SK-N-SH (cell line): ENCODE measurements at regions not wholly inside any gene's neighbourhood (a gene's known extent, or its start where the extent isn't known, plus 50 kb on each side); places are given as distances from the start of the nearest gene placed in this dataset.

Experiments
- CTCF ChIA-PET: fragments of 300-600, 350-600 bp; formaldehyde crosslinking; extraction: SDS; loops from one replicate; lab custom pipeline; 2021; lab: Yijun Ruan, JAX
- POLR2A ChIA-PET: fragments of 350-600 bp; sonication (Branson Sonifier 250); formaldehyde crosslinking; extraction: SDS; loops from one replicate; lab custom pipeline; 2020; ENCODE audit warnings: antibody characterized with exemption, inconsistent platforms; lab: Yijun Ruan, JAX
- DNase-seq: peaks from one replicate; pipeline ENCODE4 v3.0.0; 2012
- H2AFZ ChIP-seq: fragments of 200-600 bp; sonication (generic); 2 replicates; pipeline ENCODE4 v1.8.1; 2016; ENCODE audit warnings: antibody characterized with exemption, mild to moderate bottlenecking, low read depth
- H3F3A ChIP-seq: fragments of 200-600 bp; sonication (generic); replicated peaks from 2 replicates; pipeline ENCODE3; 2016; ENCODE audit warnings: antibody characterized with exemption, mild to moderate bottlenecking; ENCODE audit not compliant: insufficient read depth
- H3K27ac ChIP-seq, 2 experiments: fragments of 200-500 bp in 1 of 2; fragments of 200-600 bp in 1 of 2; sonication (Bioruptor generic) in 1 of 2; sonication (generic), shearing (Covaris generic) in 1 of 2; 2 replicates each; pipeline versions ENCODE4 v1.5.1 to v1.6.1; 2014 to 2016; ENCODE audit warnings: low read depth in 2 of 2, inconsistent platforms in 1 of 2, low read length in 1 of 2, mild to moderate bottlenecking in 1 of 2, mixed read lengths in 1 of 2
- H3K27me3 ChIP-seq: fragments of 200-600 bp; sonication (generic), shearing (Covaris generic); 2 replicates; pipeline ENCODE4 v1.6.1; 2016; ENCODE audit warnings: mixed run types; ENCODE audit not compliant: insufficient read depth
- H3K36me3 ChIP-seq, 2 experiments: fragments of 200-500 bp in 1 of 2; fragments of 200-600 bp in 1 of 2; sonication (Bioruptor generic) in 1 of 2; sonication (generic) in 1 of 2; replicated peaks in 1 of 2; 2 replicates each; pipeline versions ENCODE3 to v1.5.1; 2014 to 2016; ENCODE audit warnings: low read length in 1 of 2, mild to moderate bottlenecking in 1 of 2; ENCODE audit not compliant: insufficient read depth in 2 of 2, control insufficient read depth in 1 of 2
- H3K4me1 ChIP-seq, 2 experiments: fragments of 200-500 bp in 1 of 2; fragments of 200-600 bp in 1 of 2; sonication (Bioruptor generic) in 1 of 2; sonication (generic), shearing (Covaris generic) in 1 of 2; 2 replicates each; pipeline versions ENCODE4 v1.5.1 to v1.6.1; 2014 to 2016; ENCODE audit warnings: low read depth in 1 of 2, low read length in 1 of 2, mixed run types in 1 of 2; ENCODE audit not compliant: insufficient read depth in 2 of 2, control insufficient read depth in 1 of 2
- H3K4me2 ChIP-seq: fragments of 200-600 bp; sonication (generic), shearing (Covaris generic); 2 replicates; pipeline ENCODE4 v1.6.1; 2017; ENCODE audit warnings: mixed run types
- H3K4me3 ChIP-seq, 2 experiments: fragments of 200-500 bp in 1 of 2; fragments of 200-600 bp in 1 of 2; sonication (Bioruptor generic) in 1 of 2; sonication (generic), shearing (Covaris generic) in 1 of 2; 2 replicates each; pipeline versions ENCODE4 v1.5.1 to v1.8.1; 2014 to 2016; ENCODE audit warnings: low read depth in 2 of 2, inconsistent platforms in 1 of 2, low read length in 1 of 2, mild to moderate bottlenecking in 1 of 2, mixed read lengths in 1 of 2, moderate library complexity in 1 of 2
- H3K79me2 ChIP-seq: fragments of 200-600 bp; sonication (generic); 2 replicates; pipeline ENCODE4 v1.8.1; 2017; ENCODE audit warnings: mild to moderate bottlenecking; ENCODE audit not compliant: insufficient read depth
- H3K9ac ChIP-seq: fragments of 200-600 bp; sonication (generic); 2 replicates; pipeline ENCODE4 v1.6.1; 2017; ENCODE audit warnings: mixed run types
- H3K9me2 ChIP-seq: fragments of 200-600 bp; sonication (generic); 2 replicates; pipeline ENCODE4 v1.6.1; 2017; ENCODE audit warnings: mixed run types
- H3K9me3 ChIP-seq: fragments of 200-600 bp; sonication (generic); 2 replicates; pipeline ENCODE4 v1.6.1; 2017; ENCODE audit warnings: mixed run types, mild to moderate bottlenecking, moderate library complexity
- H4K20me1 ChIP-seq: fragments of 200-600 bp; sonication (generic); 2 replicates; pipeline ENCODE4 v1.6.1; 2017; ENCODE audit warnings: mild to moderate bottlenecking, mixed run types; ENCODE audit not compliant: insufficient read depth
- ELF1 ChIP-seq: IDR thresholded peaks from 2 replicates; pipeline ENCODE4 v1.4.0; 2012
- FOXJ3 ChIP-seq: sonication (generic); formaldehyde crosslinking; IDR thresholded peaks from 2 replicates; pipeline ENCODE4 v1.5.1; 2020; ENCODE audit warnings: mild to moderate bottlenecking, missing genetic modification reagents
- GABPA ChIP-seq: IDR thresholded peaks from 2 replicates; pipeline ENCODE4 v1.4.0; 2012; ENCODE audit warnings: low read depth, mild to moderate bottlenecking
- GATA2 ChIP-seq: sonication (generic); formaldehyde crosslinking; IDR thresholded peaks from 2 replicates; pipeline ENCODE4 v1.5.0; 2020; ENCODE audit warnings: mild to moderate bottlenecking, missing genetic modification reagents
- MEF2A ChIP-seq: IDR thresholded peaks from 2 replicates; pipeline ENCODE4 v1.4.0; 2012; ENCODE audit warnings: low read depth, borderline replicate concordance
- RAD21 ChIP-seq: IDR thresholded peaks from 2 replicates; pipeline ENCODE4 v1.6.1; 2012; ENCODE audit warnings: mild to moderate bottlenecking, low read length
- RCOR1 ChIP-seq: fragments of 150-350 bp; IDR thresholded peaks from 2 replicates; pipeline ENCODE4 v1.6.1; 2017; ENCODE audit warnings: antibody characterized with exemption, low read length
- RFX5 ChIP-seq: IDR thresholded peaks from 2 replicates; pipeline ENCODE4 v1.6.1; 2012; ENCODE audit warnings: mild to moderate bottlenecking, improper control_type of control experiment, low read length
- RXRA ChIP-seq: IDR thresholded peaks from 2 replicates; pipeline ENCODE4 v1.4.0; 2012; ENCODE audit warnings: low read depth, mild to moderate bottlenecking, borderline replicate concordance
- SIN3A ChIP-seq: IDR thresholded peaks from 2 replicates; pipeline ENCODE4 v1.6.1; 2012; ENCODE audit warnings: low read depth, mild to moderate bottlenecking, low read length, moderate library complexity, borderline replicate concordance
- SMC3 ChIP-seq: IDR thresholded peaks from 2 replicates; pipeline ENCODE4 v1.6.1; 2012; ENCODE audit warnings: low read depth, low read length, improper control_type of control experiment
- TAF1 ChIP-seq: IDR thresholded peaks from 2 replicates; pipeline ENCODE4 v1.6.1; 2012; ENCODE audit warnings: low read depth, mild to moderate bottlenecking, low read length, moderate library complexity, borderline replicate concordance
- TEAD4 ChIP-seq: IDR thresholded peaks from 2 replicates; pipeline ENCODE4 v1.4.0; 2012; ENCODE audit warnings: mild to moderate bottlenecking, borderline replicate concordance; ENCODE audit not compliant: insufficient read depth
- YY1 ChIP-seq: IDR thresholded peaks from 2 replicates; pipeline ENCODE4 v1.4.0; 2012; ENCODE audit warnings: low read depth, mild to moderate bottlenecking
- WGBS: methylation state at CpG from one replicate; pipeline ENCODE4 v1.1.6; 2017; ENCODE audit warnings: low lambda C conversion rate; 5-methylcytosine and 5-hydroxymethylcytosine counted together
- TF ChIP-seq, protein P1 (sequence below): IDR thresholded peaks from 2 replicates; pipeline ENCODE4 v1.6.1; 2012; ENCODE audit warnings: mild to moderate bottlenecking, low read depth, low read length, moderate library complexity
- TF ChIP-seq, protein P2 (sequence below): fragments of 150-350 bp; IDR thresholded peaks from 2 replicates; pipeline ENCODE4 v1.6.1; 2017; ENCODE audit warnings: antibody characterized with exemption, low read length, low read depth, borderline replicate concordance
- TF ChIP-seq, protein P3 (sequence below): fragments of 150-350 bp; IDR thresholded peaks from 2 replicates; pipeline ENCODE4 v1.6.1; 2016; ENCODE audit warnings: mild to moderate bottlenecking, low read depth, low read length
- TF ChIP-seq, protein P4 (sequence below): IDR thresholded peaks from 2 replicates; pipeline ENCODE4 v1.4.0; 2012; ENCODE audit warnings: low read depth, borderline replicate concordance
- TF ChIP-seq, protein P5 (sequence below): IDR thresholded peaks from 2 replicates; pipeline ENCODE4 v1.4.0; 2012; ENCODE audit warnings: low read depth, borderline replicate concordance

DNA sequence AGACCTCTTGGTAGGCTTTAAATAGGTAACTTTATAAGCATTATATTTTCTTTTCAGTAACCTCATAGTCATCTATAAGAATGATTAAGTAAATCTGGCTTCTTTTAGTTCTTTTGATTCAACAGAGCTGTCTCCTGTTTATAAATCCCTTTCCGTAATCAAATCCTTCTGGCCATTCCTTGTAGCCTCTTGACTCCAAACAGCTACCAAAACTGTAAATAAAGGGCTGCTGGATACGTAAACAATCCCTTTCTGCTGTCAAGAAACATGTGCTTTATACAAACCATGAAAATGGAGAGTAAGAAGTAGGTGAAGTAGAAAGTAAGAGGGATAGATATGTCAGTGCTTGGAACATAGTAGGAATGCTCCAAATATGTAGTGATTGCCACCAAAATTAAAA is 183.2 kb upstream of the CASK start:
- CTCF ChIA-PET, result interaction anchor here (0.7 kb wide), 1 partner anchor 19 kb away, joined by 3 read pairs; no protein-coding TSS in a partner anchor
- 11% methylated on average over 2 of the region's 2 CpGs for WGBS

More for the DNA sequence above, 183.2 kb upstream of the CASK start:
- Histone ChIP-seq H3K9ac (no peak overlapping the region), H3K9me3 (no peaks in the 10 kb centered on the region), H3F3A (no peaks in the 10 kb centered on the region), H2AFZ (no peak overlapping the region), H3K4me3 (no peak overlapping the region), H4K20me1 (no peaks in the 10 kb centered on the region), H3K27ac (no peak overlapping the region), H3K79me2 (no peaks in the 10 kb centered on the region), H3K27me3 (no peaks in the 10 kb centered on the region), H3K36me3 (no peaks in the 10 kb centered on the region), H3K4me1 (no peaks in the 10 kb centered on the region), H3K9me2 (no peaks in the 10 kb centered on the region), H3K4me2 (no peak overlapping the region)
- TF ChIP-seq RXRA (no peak), TAF1 (no peak), ELF1 (no peak), MEF2A (no peak), YY1 (no peak), SMC3 (no peak), FOXJ3 (no peak), GABPA (no peak), GATA2 (CRISPR knock-in tag) (no peak), RCOR1 (no peak), SIN3A (no peak), TEAD4 (no peak), RFX5 (no peak), RAD21 (no peak)
- TF ChIP-seq, protein P1, sequence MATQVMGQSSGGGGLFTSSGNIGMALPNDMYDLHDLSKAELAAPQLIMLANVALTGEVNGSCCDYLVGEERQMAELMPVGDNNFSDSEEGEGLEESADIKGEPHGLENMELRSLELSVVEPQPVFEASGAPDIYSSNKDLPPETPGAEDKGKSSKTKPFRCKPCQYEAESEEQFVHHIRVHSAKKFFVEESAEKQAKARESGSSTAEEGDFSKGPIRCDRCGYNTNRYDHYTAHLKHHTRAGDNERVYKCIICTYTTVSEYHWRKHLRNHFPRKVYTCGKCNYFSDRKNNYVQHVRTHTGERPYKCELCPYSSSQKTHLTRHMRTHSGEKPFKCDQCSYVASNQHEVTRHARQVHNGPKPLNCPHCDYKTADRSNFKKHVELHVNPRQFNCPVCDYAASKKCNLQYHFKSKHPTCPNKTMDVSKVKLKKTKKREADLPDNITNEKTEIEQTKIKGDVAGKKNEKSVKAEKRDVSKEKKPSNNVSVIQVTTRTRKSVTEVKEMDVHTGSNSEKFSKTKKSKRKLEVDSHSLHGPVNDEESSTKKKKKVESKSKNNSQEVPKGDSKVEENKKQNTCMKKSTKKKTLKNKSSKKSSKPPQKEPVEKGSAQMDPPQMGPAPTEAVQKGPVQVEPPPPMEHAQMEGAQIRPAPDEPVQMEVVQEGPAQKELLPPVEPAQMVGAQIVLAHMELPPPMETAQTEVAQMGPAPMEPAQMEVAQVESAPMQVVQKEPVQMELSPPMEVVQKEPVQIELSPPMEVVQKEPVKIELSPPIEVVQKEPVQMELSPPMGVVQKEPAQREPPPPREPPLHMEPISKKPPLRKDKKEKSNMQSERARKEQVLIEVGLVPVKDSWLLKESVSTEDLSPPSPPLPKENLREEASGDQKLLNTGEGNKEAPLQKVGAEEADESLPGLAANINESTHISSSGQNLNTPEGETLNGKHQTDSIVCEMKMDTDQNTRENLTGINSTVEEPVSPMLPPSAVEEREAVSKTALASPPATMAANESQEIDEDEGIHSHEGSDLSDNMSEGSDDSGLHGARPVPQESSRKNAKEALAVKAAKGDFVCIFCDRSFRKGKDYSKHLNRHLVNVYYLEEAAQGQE, result no peak
- TF ChIP-seq, protein P2, sequence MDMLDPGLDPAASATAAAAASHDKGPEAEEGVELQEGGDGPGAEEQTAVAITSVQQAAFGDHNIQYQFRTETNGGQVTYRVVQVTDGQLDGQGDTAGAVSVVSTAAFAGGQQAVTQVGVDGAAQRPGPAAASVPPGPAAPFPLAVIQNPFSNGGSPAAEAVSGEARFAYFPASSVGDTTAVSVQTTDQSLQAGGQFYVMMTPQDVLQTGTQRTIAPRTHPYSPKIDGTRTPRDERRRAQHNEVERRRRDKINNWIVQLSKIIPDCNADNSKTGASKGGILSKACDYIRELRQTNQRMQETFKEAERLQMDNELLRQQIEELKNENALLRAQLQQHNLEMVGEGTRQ, result no peak
- TF ChIP-seq, protein P3, sequence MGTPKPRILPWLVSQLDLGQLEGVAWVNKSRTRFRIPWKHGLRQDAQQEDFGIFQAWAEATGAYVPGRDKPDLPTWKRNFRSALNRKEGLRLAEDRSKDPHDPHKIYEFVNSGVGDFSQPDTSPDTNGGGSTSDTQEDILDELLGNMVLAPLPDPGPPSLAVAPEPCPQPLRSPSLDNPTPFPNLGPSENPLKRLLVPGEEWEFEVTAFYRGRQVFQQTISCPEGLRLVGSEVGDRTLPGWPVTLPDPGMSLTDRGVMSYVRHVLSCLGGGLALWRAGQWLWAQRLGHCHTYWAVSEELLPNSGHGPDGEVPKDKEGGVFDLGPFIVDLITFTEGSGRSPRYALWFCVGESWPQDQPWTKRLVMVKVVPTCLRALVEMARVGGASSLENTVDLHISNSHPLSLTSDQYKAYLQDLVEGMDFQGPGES, result no peak
- TF ChIP-seq, protein P4, sequence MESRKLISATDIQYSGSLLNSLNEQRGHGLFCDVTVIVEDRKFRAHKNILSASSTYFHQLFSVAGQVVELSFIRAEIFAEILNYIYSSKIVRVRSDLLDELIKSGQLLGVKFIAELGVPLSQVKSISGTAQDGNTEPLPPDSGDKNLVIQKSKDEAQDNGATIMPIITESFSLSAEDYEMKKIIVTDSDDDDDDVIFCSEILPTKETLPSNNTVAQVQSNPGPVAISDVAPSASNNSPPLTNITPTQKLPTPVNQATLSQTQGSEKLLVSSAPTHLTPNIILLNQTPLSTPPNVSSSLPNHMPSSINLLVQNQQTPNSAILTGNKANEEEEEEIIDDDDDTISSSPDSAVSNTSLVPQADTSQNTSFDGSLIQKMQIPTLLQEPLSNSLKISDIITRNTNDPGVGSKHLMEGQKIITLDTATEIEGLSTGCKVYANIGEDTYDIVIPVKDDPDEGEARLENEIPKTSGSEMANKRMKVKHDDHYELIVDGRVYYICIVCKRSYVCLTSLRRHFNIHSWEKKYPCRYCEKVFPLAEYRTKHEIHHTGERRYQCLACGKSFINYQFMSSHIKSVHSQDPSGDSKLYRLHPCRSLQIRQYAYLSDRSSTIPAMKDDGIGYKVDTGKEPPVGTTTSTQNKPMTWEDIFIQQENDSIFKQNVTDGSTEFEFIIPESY, result no peak
- TF ChIP-seq, protein P5, sequence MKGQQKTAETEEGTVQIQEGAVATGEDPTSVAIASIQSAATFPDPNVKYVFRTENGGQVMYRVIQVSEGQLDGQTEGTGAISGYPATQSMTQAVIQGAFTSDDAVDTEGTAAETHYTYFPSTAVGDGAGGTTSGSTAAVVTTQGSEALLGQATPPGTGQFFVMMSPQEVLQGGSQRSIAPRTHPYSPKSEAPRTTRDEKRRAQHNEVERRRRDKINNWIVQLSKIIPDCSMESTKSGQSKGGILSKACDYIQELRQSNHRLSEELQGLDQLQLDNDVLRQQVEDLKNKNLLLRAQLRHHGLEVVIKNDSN, result no peak
- no peak for DNase-seq
- POLR2A ChIA-PET, result no interaction called here
